Thoracic aorta (tissue), 2 donors: ENCODE measurements at regions not wholly inside any gene's neighbourhood (a gene's known extent, or its start where the extent isn't known, plus 50 kb on each side); places are given as distances from the start of the nearest gene placed in this dataset.

Experiments used
- ATAC-seq: fragments of 150-250 bp; one replicate; pipeline ENCODE4 v1.8.0; 2017; ENCODE audit warnings: low read depth; ENCODE audit not compliant: insufficient number of reproducible peaks, low FRiP score
- DNase-seq: peaks from one replicate; pipeline ENCODE4 v3.0.0-alpha.2; 2020; ENCODE audit warnings: low spot score
- H3K27ac ChIP-seq, 2 donors: fragments of 200-600 bp; sonication (generic); 1 replicate in 1 of 2; 2 replicates in 1 of 2; pipeline ENCODE4 v1.5.1; 2016; ENCODE audit warnings: mild to moderate bottlenecking in 2 of 2, moderate library complexity in 2 of 2
- H3K27me3 ChIP-seq: fragments of 200-600 bp; sonication (generic); replicated peaks from 2 replicates; pipeline ENCODE4 v1.6.0; 2016; ENCODE audit warnings: mild to moderate bottlenecking; ENCODE audit not compliant: insufficient read depth
- H3K36me3 ChIP-seq: fragments of 200-600 bp; sonication (generic); one replicate; pipeline ENCODE4 v1.5.1; 2016
- H3K4me1 ChIP-seq, 2 donors: fragments of 200-600 bp; sonication (generic); 1 replicate in 1 of 2; 2 replicates in 1 of 2; pipeline versions ENCODE4 v1.5.1 to v1.6.0; 2016; ENCODE audit warnings: low read depth in 2 of 2, mild to moderate bottlenecking in 1 of 2; ENCODE audit not compliant: control insufficient read depth in 1 of 2
- H3K4me3 ChIP-seq: fragments of 200-600 bp; sonication (generic); 2 replicates; pipeline ENCODE4 v1.5.1; 2016; ENCODE audit warnings: mild to moderate bottlenecking
- H3K9me3 ChIP-seq: fragments of 200-600 bp; sonication (generic); 2 replicates; pipeline ENCODE4 v1.5.1; 2016
- CTCF ChIP-seq: fragments of 200-600 bp; sonication (generic); IDR thresholded peaks from one replicate; pipeline ENCODE4 v1.5.1; 2019; ENCODE audit warnings: antibody characterized with exemption

GRCh38 chr12:106000382-106001104 is 138.2 kb downstream of the NUAK1 start:
- Histone ChIP-seq H3K9me3 (no peaks in the 10 kb centered on the region), H3K36me3 (no peaks in the 10 kb centered on the region), H3K27me3 (no peaks in the 10 kb centered on the region), H3K27ac (no peak overlapping the region), H3K4me1 (no peaks in the 10 kb centered on the region), H3K4me3 (no peak overlapping the region)
- TF ChIP-seq CTCF = no peak
- DNase-seq (no peak), ATAC-seq (no peak)

DNA sequence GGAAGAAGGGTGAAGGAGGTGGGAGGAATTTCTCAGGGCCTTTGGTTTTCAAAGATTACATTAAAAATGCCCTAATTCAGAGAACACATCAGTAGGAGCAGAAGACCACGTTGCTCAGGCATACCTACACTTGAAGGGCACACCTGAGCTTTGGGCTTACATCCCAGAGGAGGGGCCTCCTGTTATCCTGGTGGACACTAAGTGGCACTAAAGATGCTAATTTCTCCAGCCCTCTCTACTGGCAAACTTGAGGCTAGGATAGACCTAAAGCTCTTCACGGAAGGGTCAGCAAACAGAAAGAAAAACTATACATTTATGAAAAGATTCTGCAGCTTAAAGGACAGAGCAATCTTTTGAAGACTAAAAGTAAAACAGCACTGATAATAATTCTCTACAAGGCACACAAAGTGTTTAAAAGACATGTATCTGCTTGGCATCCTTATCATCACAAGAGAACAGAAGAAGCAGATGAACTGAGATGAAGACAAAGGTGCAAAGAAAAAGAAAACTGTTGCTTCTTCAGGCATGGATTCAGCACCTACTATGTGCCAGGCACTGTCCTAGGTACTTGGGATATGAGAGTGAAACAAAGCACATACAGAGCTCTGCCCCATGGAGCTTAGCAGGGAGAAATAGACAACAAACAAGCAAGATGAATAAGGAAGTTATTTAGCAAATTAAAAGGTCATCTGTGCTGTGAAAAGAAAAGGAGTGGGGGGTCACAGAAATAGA is 137.5 kb downstream of the NUAK1 start:
- Histone ChIP-seq H3K4me1 (no peaks in the 10 kb centered on the region), H3K4me3 (no peak overlapping the region), H3K27me3 (no peaks in the 10 kb centered on the region), H3K27ac (no peak overlapping the region), H3K9me3 (no peaks in the 10 kb centered on the region), H3K36me3 (no peaks in the 10 kb centered on the region)
- DNase-seq (no peak), ATAC-seq (no peak)
- no peak for TF ChIP-seq CTCF

DNA sequence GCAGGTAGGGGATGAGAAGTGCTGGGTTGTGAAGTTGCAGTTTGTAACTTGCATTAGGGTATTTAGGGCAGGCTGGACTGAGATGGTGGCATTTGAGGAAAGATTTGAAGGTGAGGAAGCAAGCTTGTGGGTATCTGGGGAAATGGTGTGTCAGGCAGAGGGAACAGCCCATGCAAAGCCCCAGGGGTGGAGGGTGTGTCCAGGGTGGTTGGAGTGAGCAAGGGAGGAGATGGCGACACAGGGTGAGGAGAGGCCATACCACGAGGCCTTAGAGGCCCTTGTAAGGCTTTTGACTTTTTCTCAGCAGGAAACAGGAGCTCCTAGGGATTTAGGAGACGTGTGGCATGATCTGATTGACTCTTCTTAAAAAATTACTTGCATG is 136.9 kb downstream of the NUAK1 start:
- H3K27me3 ChIP-seq = no peaks in the 10 kb centered on the region
- H3K9me3 ChIP-seq = no peaks in the 10 kb centered on the region
- no peaks in the 10 kb centered on the region for H3K36me3 ChIP-seq
- no peak overlapping the region for H3K4me3 ChIP-seq
- H3K4me1 ChIP-seq = no peaks in the 10 kb centered on the region
- TF ChIP-seq CTCF = no peak
- DNase-seq (no peak), ATAC-seq (no peak)
- H3K27ac ChIP-seq = no peak overlapping the region

DNA sequence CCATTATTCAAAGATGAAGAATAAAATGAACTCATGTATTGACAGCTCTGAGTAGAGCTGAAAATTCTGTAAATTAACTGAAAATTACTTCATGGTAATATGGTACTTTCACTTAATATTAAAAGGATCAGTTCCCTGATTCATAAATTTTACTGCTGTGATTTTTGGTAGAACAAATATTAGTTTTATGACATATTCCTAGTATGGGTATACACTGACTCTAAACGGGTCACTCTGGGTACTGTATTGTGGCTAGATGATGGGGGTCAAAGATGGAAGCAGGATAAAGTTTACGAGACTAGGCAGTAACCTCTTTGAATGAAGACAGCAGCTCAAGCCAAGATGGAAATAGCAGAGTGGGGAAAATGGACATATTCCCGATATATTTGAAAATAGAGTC is 135.5 kb downstream of the NUAK1 start:
- no peak overlapping the region for H3K4me3 ChIP-seq
- H3K27me3 ChIP-seq = no peaks in the 10 kb centered on the region
- ATAC-seq (no peak), DNase-seq (no peak)
- H3K27ac ChIP-seq = no peak overlapping the region
- no peaks in the 10 kb centered on the region for H3K4me1 ChIP-seq
- TF ChIP-seq CTCF = no peak
- no peaks in the 10 kb centered on the region for H3K9me3 ChIP-seq
- no peaks in the 10 kb centered on the region for H3K36me3 ChIP-seq

DNA sequence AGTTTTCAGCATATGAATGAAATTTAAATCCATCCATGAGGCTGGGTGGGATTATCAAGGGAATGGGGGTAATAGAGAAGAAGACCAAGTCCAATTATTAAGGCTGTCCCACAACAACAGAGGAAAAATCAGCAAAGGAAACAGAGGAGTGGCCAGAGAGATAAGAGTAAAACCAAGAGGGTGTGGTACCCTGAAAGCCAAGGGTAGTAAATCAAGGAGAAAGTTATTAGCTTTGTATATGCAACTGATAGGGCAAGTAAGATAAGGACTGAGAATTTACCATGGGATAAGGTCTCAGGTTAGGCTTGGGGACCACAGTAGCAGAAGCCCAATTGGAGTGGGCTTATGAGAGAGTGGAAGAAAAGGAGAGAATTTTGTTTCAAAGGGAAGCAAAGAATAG is 134.5 kb downstream of the NUAK1 start:
- H3K36me3 ChIP-seq = no peaks in the 10 kb centered on the region
- H3K27ac ChIP-seq = no peak overlapping the region
- no peaks in the 10 kb centered on the region for H3K4me1 ChIP-seq
- no peaks in the 10 kb centered on the region for H3K27me3 ChIP-seq
- no peak for DNase-seq
- H3K4me3 ChIP-seq = no peak overlapping the region
- H3K9me3 ChIP-seq = no peaks in the 10 kb centered on the region
- TF ChIP-seq CTCF = no peak
- no peak for ATAC-seq
